Panc1 (cell line): ENCODE measurements at regions not wholly inside any gene's neighbourhood (a gene's known extent, or its start where the extent isn't known, plus 50 kb on each side); places are given as distances from the start of the nearest gene placed in this dataset.

ENCODE experiments used
- ATAC-seq: fragments of 200-7000 bp; cut with Tn5 transposase; 2 replicates; pipeline ENCODE4 v1.9.1; 2020; ENCODE audit warnings: mild to moderate bottlenecking, moderate library complexity
- BruUV-seq: library from RNA; stranded (reverse); fragments of 400-500 nt; replicated peaks from 2 replicates; lab custom pipeline; 2021; lab: Mats Ljungman, UMichigan
- CTCF ChIA-PET: fragments of 300-600 bp; sonication (Branson Sonifier 250); formaldehyde crosslinking; loops from one replicate; lab custom pipeline; 2022; ENCODE audit warnings: antibody characterized with exemption; lab: Charles Lee
- POLR2A ChIA-PET: fragments of 300-600 bp; sonication (Branson Sonifier 250); formaldehyde crosslinking; loops from one replicate; lab custom pipeline; 2022; ENCODE audit warnings: antibody characterized with exemption; lab: Charles Lee
- DNase-seq: peaks from one replicate; pipeline ENCODE4 v3.0.0-alpha.2; 2010; ENCODE audit warnings: low read depth, low spot score
- H3K27ac ChIP-seq: 2 replicates; pipeline ENCODE4 v1.5.1; 2011; ENCODE audit warnings: mild to moderate bottlenecking, low read length, inconsistent platforms
- H3K27me3 ChIP-seq: fragments of 200-500 bp; sonication (Bioruptor generic); 2 replicates; pipeline ENCODE4 v1.6.0; 2014; ENCODE audit warnings: low read length, inconsistent platforms; ENCODE audit not compliant: control insufficient read depth, insufficient read depth
- H3K36me3 ChIP-seq: fragments of 200-500 bp; sonication (Bioruptor generic); 2 replicates; pipeline ENCODE4 v1.5.1; 2014; ENCODE audit warnings: inconsistent platforms, mild to moderate bottlenecking, low read length, moderate library complexity; ENCODE audit not compliant: control insufficient read depth, insufficient read depth
- H3K4me1 ChIP-seq: 2 replicates; pipeline ENCODE4 v1.5.1; 2011; ENCODE audit warnings: inconsistent platforms, mild to moderate bottlenecking, low read length, moderate library complexity; ENCODE audit not compliant: control insufficient read depth, insufficient read depth
- H3K4me3 ChIP-seq, 2 experiments: 2 replicates each; pipeline ENCODE4 v1.5.1; 2011 to 2012; ENCODE audit warnings: low read depth in 2 of 2, low read length in 2 of 2, mild to moderate bottlenecking in 2 of 2, inconsistent platforms in 1 of 2, moderate library complexity in 1 of 2
- H3K9me3 ChIP-seq: fragments of 200-500 bp; sonication (Bioruptor generic); 2 replicates; pipeline ENCODE4 v1.5.1; 2014; ENCODE audit warnings: low read depth, mild to moderate bottlenecking, inconsistent platforms, low read length, moderate library complexity; ENCODE audit not compliant: control insufficient read depth, insufficient read depth
- POLR2AphosphoS5 ChIP-seq: IDR thresholded peaks from 2 replicates; pipeline ENCODE4 v1.6.1; 2012; ENCODE audit warnings: mild to moderate bottlenecking, low read depth, low read length, moderate library complexity
- SIN3A ChIP-seq: IDR thresholded peaks from 2 replicates; pipeline ENCODE4 v1.6.1; 2012; ENCODE audit warnings: low read depth, mild to moderate bottlenecking, low read length, moderate library complexity, borderline replicate concordance; ENCODE audit not compliant: insufficient read depth
- TCF7L2 ChIP-seq: IDR thresholded peaks from 2 replicates; pipeline ENCODE4 v1.6.1; 2011; ENCODE audit warnings: mild to moderate bottlenecking, low read depth, low read length, inconsistent platforms
- in situ Hi-C: cut with HindIII; loops from 2 replicates; pipeline ENCODE4 v1.10.0; 2016; ENCODE audit warnings: low sequenced_read_pairs, low pct_unique_long_range_greater_than_20kb
- intact Hi-C: fragments of 100-400 bp; cut with micrococcal nuclease; formaldehyde crosslinking; loops from one replicate; pipeline ENCODE4 v1.10.0; 2022; ENCODE audit not compliant: unreplicated experiment
- TF ChIP-seq, protein P1 (sequence below): fragments of 450-650 bp; IDR thresholded peaks from 2 replicates; pipeline ENCODE4 v1.5.1; 2017; ENCODE audit warnings: mild to moderate bottlenecking
- TF ChIP-seq, protein P2 (sequence below), 2 experiments: IDR thresholded peaks; 2 replicates each; pipeline ENCODE4 v1.6.1; 2011 to 2012; ENCODE audit warnings: low read depth in 2 of 2, control low read depth in 1 of 2, low read length in 1 of 2, mild to moderate bottlenecking in 1 of 2, moderate library complexity in 1 of 2; ENCODE audit not compliant: insufficient read depth in 1 of 2

DNA sequence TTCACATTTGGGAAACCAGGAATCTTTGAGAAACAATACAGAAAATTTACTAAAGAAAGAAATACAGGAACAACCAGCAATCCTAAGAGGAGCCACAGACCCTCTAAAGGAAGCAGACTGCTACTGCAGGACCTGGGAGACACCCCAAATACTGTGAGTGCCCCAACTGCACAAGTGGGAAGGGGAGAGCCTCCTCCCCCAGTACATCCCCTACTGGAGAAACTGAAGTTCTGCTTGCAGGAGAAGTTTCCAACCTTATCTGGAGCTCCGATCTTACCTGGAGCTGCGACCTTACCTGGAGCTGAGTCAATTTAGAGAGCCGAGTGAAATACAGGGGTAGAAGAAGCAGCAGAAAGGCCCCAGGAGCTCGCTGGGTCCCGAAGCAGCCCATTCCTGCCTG, 236.4 kb upstream of the SPRY2 start:
- no peak overlapping the region for H3K4me3 ChIP-seq
- TF ChIP-seq TCF7L2 (no peak), SIN3A (no peak), POLR2AphosphoS5 (no peak)
- TF ChIP-seq, protein P1, sequence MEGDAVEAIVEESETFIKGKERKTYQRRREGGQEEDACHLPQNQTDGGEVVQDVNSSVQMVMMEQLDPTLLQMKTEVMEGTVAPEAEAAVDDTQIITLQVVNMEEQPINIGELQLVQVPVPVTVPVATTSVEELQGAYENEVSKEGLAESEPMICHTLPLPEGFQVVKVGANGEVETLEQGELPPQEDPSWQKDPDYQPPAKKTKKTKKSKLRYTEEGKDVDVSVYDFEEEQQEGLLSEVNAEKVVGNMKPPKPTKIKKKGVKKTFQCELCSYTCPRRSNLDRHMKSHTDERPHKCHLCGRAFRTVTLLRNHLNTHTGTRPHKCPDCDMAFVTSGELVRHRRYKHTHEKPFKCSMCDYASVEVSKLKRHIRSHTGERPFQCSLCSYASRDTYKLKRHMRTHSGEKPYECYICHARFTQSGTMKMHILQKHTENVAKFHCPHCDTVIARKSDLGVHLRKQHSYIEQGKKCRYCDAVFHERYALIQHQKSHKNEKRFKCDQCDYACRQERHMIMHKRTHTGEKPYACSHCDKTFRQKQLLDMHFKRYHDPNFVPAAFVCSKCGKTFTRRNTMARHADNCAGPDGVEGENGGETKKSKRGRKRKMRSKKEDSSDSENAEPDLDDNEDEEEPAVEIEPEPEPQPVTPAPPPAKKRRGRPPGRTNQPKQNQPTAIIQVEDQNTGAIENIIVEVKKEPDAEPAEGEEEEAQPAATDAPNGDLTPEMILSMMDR: no peak
- TF ChIP-seq, protein P2, sequence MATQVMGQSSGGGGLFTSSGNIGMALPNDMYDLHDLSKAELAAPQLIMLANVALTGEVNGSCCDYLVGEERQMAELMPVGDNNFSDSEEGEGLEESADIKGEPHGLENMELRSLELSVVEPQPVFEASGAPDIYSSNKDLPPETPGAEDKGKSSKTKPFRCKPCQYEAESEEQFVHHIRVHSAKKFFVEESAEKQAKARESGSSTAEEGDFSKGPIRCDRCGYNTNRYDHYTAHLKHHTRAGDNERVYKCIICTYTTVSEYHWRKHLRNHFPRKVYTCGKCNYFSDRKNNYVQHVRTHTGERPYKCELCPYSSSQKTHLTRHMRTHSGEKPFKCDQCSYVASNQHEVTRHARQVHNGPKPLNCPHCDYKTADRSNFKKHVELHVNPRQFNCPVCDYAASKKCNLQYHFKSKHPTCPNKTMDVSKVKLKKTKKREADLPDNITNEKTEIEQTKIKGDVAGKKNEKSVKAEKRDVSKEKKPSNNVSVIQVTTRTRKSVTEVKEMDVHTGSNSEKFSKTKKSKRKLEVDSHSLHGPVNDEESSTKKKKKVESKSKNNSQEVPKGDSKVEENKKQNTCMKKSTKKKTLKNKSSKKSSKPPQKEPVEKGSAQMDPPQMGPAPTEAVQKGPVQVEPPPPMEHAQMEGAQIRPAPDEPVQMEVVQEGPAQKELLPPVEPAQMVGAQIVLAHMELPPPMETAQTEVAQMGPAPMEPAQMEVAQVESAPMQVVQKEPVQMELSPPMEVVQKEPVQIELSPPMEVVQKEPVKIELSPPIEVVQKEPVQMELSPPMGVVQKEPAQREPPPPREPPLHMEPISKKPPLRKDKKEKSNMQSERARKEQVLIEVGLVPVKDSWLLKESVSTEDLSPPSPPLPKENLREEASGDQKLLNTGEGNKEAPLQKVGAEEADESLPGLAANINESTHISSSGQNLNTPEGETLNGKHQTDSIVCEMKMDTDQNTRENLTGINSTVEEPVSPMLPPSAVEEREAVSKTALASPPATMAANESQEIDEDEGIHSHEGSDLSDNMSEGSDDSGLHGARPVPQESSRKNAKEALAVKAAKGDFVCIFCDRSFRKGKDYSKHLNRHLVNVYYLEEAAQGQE (IDR thresholded peaks at IDR 0.05; ENCODE audit: insufficient read depth in 1 of 2, low read depth in 2 of 2, low read length in 1 of 2): no peak
- CTCF ChIA-PET: no interaction called here
- no peaks in the 10 kb centered on the region for H3K9me3 ChIP-seq
- no TSS peak for BruUV-seq
- H3K4me1 ChIP-seq: no peaks in the 10 kb centered on the region
- H3K36me3 ChIP-seq: no peaks in the 10 kb centered on the region
- intact Hi-C loops (no loop called here), in situ Hi-C loops (no loop called here)
- no peak for DNase-seq
- H3K27ac ChIP-seq: no peak overlapping the region
- no peak for ATAC-seq
- POLR2A ChIA-PET: no interaction called here
- H3K27me3 ChIP-seq: no peaks in the 10 kb centered on the region

DNA sequence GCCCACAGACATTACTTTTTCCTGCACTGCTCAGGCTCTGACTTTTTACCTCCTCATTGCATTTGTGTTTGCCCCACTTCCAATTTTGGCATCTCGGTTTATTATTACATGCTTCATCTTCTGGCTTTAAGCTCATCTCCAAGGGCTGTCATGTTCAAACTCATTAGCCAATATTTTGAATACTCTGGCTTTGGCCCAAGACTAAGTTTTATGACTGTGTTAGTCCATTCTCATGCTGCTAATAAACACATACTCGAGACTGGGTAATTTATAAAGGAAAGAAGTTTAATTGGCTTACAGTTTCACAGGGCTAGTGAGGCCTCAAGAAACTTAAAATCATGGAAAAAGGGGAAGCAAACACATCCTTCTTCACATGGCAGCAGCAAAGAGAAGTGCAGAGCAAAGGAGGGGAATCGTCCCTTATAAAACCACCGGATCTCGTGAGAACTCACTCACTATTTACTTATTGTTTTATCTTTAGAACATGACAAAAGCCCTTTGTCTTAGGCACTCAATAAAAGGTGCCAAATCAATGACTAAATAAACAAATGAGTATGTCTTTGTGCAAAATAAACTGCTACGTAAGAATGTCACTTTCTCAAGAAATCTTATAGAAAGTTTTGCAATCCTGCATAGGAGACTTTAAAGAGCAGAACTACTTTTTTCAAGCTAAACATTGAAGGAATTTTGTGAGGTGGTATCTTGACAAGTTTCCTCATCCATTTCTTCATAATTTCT, 233.4 kb upstream of the SPRY2 start:
- intact Hi-C loops: no loop called here

More for the DNA sequence above, 233.4 kb upstream of the SPRY2 start:
- ChIA-PET CTCF (no interaction called here), POLR2A (no interaction called here)
- Histone ChIP-seq H3K27me3 (no peaks in the 10 kb centered on the region), H3K27ac (no peak overlapping the region), H3K36me3 (no peaks in the 10 kb centered on the region), H3K4me3 (no peak overlapping the region), H3K9me3 (no peaks in the 10 kb centered on the region), H3K4me1 (no peaks in the 10 kb centered on the region)
- TF ChIP-seq, protein P1: no peak
- no peak for TF ChIP-seq SIN3A
- ATAC-seq (no peak), DNase-seq (no peak)
- in situ Hi-C loops: no loop called here
- BruUV-seq: no TSS peak
